ENCODE measurements at regions not wholly inside any gene's neighbourhood (a gene's known extent, or its start where the extent isn't known, plus 50 kb on each side); places are given as distances from the start of the nearest gene placed in this dataset.
"Not testable (repeated sequence)": the region's sequence is repeated elsewhere in the genome, so short reads cannot be mapped to it uniquely, and the experiment has no call there.

GRCh38 chr6:86872810-86873209 lies 64.5 kb upstream of the HTR1E start:
- TF ChIP-seq, protein P1, sequence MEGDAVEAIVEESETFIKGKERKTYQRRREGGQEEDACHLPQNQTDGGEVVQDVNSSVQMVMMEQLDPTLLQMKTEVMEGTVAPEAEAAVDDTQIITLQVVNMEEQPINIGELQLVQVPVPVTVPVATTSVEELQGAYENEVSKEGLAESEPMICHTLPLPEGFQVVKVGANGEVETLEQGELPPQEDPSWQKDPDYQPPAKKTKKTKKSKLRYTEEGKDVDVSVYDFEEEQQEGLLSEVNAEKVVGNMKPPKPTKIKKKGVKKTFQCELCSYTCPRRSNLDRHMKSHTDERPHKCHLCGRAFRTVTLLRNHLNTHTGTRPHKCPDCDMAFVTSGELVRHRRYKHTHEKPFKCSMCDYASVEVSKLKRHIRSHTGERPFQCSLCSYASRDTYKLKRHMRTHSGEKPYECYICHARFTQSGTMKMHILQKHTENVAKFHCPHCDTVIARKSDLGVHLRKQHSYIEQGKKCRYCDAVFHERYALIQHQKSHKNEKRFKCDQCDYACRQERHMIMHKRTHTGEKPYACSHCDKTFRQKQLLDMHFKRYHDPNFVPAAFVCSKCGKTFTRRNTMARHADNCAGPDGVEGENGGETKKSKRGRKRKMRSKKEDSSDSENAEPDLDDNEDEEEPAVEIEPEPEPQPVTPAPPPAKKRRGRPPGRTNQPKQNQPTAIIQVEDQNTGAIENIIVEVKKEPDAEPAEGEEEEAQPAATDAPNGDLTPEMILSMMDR (IDR thresholded peaks at IDR 0.05): not testable (repeated sequence)
- TF ChIP-seq EZH2 (IDR thresholded peaks at IDR 0.05; ENCODE audit: borderline replicate concordance, insufficient read depth, low read depth, low read length, poor library complexity, severe bottlenecking): not testable (repeated sequence)
